SU-DHL-6 (cell line): ENCODE measurements at regions not wholly inside any gene's neighbourhood (a gene's known extent, or its start where the extent isn't known, plus 50 kb on each side); places are given as distances from the start of the nearest gene placed in this dataset.
"Not testable (repeated sequence)": the region's sequence is repeated elsewhere in the genome, so short reads cannot be mapped to it uniquely, and the experiment has no call there.

Experiments
- H2AFZ ChIP-seq: fragments of 200-600 bp; sonication (generic); 2 replicates; pipeline ENCODE4 v1.6.1; 2014; ENCODE audit warnings: low read depth, mild to moderate bottlenecking, moderate library complexity, mixed read lengths, antibody characterized with exemption, low read length; ENCODE audit not compliant: severe bottlenecking
- H3F3A ChIP-seq: fragments of 200-600 bp; shearing (Covaris generic); 2 replicates; pipeline ENCODE4 v1.6.0; 2016; ENCODE audit warnings: antibody characterized with exemption, mild to moderate bottlenecking; ENCODE audit not compliant: insufficient read depth
- H3K27ac ChIP-seq: fragments of 200-600 bp; sonication (generic); 2 replicates; pipeline ENCODE4 v1.5.1; 2016; ENCODE audit warnings: low read depth, mild to moderate bottlenecking, low read length, moderate library complexity, mixed read lengths
- H3K27me3 ChIP-seq: fragments of 200-600 bp; sonication (generic), shearing (Covaris generic); 2 replicates; pipeline ENCODE4 v1.6.0; 2014; ENCODE audit warnings: mild to moderate bottlenecking, low read length
- H3K36me3 ChIP-seq: fragments of 200-600 bp; sonication (generic); 2 replicates; pipeline ENCODE4 v1.6.1; 2014; ENCODE audit warnings: mild to moderate bottlenecking, low read length, mixed read lengths
- H3K4me2 ChIP-seq: fragments of 300-600, 200-600 bp; shearing (Covaris generic), sonication (generic); 2 replicates; pipeline ENCODE4 v1.6.0; 2014; ENCODE audit warnings: low read length, low read depth, mild to moderate bottlenecking; ENCODE audit not compliant: poor library complexity, severe bottlenecking
- H3K4me3 ChIP-seq: fragments of 200-600 bp; sonication (generic); 2 replicates; pipeline ENCODE4 v1.5.1; 2014; ENCODE audit warnings: antibody characterized with exemption, low read length, mild to moderate bottlenecking, mixed read lengths; ENCODE audit not compliant: insufficient read depth, poor library complexity, severe bottlenecking
- H3K79me2 ChIP-seq: fragments of 200-600 bp; sonication (generic); 2 replicates; pipeline ENCODE4 v1.6.1; 2014; ENCODE audit warnings: mild to moderate bottlenecking, low read length, moderate library complexity; ENCODE audit not compliant: insufficient read depth
- H3K9ac ChIP-seq: fragments of 200-600 bp; sonication (generic); 2 replicates; pipeline ENCODE4 v1.7.0; 2014; ENCODE audit warnings: mild to moderate bottlenecking, low read length
- H3K9me2 ChIP-seq: fragments of 200-600 bp; sonication (generic); replicated peaks from 2 replicates; pipeline ENCODE4 v1.6.1; 2014; ENCODE audit warnings: low read length; ENCODE audit not compliant: insufficient read depth
- H3K9me3 ChIP-seq: fragments of 200-600 bp; sonication (generic); 2 replicates; pipeline ENCODE4 v1.6.1; 2014; ENCODE audit warnings: low read length, mixed read lengths; ENCODE audit not compliant: insufficient read depth
- H4K20me1 ChIP-seq: fragments of 200-600 bp; sonication (generic); 2 replicates; pipeline ENCODE4 v1.6.1; 2014; ENCODE audit warnings: low read depth, mild to moderate bottlenecking, antibody characterized with exemption, low read length, moderate library complexity, mixed read lengths
- EZH2phosphoT487 ChIP-seq: fragments of 200-600 bp; sonication (generic), shearing (Covaris generic); conservative IDR thresholded peaks from 2 replicates; pipeline ENCODE4 v1.6.1; 2018; ENCODE audit warnings: mild to moderate bottlenecking, antibody characterized with exemption, low read length, moderate library complexity, mixed read lengths
- TF ChIP-seq, protein P1 (sequence below): fragments of 200-600 bp; sonication (generic); IDR thresholded peaks from one replicate; pipeline ENCODE4 v1.5.1; 2017; ENCODE audit warnings: antibody characterized with exemption, mild to moderate bottlenecking, low read length, moderate library complexity; ENCODE audit not compliant: insufficient read depth, poor library complexity, severe bottlenecking

DNA sequence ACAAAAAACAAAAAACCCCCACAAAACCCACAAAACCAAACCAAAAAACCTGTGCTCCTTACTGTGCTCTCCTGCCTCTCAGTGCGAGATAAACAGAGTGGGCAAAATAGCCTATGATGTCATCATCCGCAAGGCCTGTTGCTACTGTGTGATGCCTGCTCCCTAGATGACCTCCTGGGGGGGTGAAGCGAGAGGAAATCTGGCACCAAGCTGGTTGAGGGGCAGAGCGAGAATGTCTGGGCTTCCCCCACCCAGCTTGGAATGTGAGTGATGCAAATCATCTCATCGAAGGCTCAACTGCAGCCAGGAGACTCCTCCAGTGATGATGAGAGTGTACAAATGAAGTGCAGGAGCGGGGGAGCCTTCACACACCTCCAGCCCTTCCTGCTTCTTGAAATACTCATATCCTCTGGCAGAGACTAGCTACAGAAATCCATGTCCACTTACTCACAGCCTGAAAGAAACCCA is 57.7 kb upstream of the MAP4K3 start:
- Histone ChIP-seq H3K79me2 (no peaks in the 10 kb centered on the region), H2AFZ (no peak overlapping the region), H3K36me3 (no peaks in the 10 kb centered on the region), H3K9me2 (no peaks in the 10 kb centered on the region), H3F3A (peaks cover 4% of the 10 kb centered on the region; the same call in 1 of the 2 replicates), H3K4me3 (no peak overlapping the region), H3K27me3 (no peaks in the 10 kb centered on the region), H3K9ac (no peak overlapping the region), H4K20me1 (no peaks in the 10 kb centered on the region), H3K9me3 (no peaks in the 10 kb centered on the region), H3K27ac (no peak overlapping the region), H3K4me2 (no peak overlapping the region)
- TF ChIP-seq EZH2phosphoT487 = no peak
- TF ChIP-seq, protein P1, sequence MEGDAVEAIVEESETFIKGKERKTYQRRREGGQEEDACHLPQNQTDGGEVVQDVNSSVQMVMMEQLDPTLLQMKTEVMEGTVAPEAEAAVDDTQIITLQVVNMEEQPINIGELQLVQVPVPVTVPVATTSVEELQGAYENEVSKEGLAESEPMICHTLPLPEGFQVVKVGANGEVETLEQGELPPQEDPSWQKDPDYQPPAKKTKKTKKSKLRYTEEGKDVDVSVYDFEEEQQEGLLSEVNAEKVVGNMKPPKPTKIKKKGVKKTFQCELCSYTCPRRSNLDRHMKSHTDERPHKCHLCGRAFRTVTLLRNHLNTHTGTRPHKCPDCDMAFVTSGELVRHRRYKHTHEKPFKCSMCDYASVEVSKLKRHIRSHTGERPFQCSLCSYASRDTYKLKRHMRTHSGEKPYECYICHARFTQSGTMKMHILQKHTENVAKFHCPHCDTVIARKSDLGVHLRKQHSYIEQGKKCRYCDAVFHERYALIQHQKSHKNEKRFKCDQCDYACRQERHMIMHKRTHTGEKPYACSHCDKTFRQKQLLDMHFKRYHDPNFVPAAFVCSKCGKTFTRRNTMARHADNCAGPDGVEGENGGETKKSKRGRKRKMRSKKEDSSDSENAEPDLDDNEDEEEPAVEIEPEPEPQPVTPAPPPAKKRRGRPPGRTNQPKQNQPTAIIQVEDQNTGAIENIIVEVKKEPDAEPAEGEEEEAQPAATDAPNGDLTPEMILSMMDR = no peak

- H2AFZ ChIP-seq = no peak overlapping the region
- H4K20me1 ChIP-seq = no peaks in the 10 kb centered on the region
- H3K9me3 ChIP-seq = no peaks in the 10 kb centered on the region
- no peak overlapping the region for H3K27ac ChIP-seq
- no peaks in the 10 kb centered on the region for H3K36me3 ChIP-seq
- no peaks in the 10 kb centered on the region for H3F3A ChIP-seq
- no peaks in the 10 kb centered on the region for H3K9me2 ChIP-seq
- H3K9ac ChIP-seq = no peak overlapping the region
- H3K4me3 ChIP-seq = no peak overlapping the region
- no peak overlapping the region for H3K4me2 ChIP-seq
- H3K27me3 ChIP-seq = no peaks in the 10 kb centered on the region
- TF ChIP-seq, protein P1 = no peak
- no peak for TF ChIP-seq EZH2phosphoT487
- no peaks in the 10 kb centered on the region for H3K79me2 ChIP-seq
These were observed 60.2 kb upstream of the MAP4K3 start for GRCh38 chr2:39497082-39497801.

DNA sequence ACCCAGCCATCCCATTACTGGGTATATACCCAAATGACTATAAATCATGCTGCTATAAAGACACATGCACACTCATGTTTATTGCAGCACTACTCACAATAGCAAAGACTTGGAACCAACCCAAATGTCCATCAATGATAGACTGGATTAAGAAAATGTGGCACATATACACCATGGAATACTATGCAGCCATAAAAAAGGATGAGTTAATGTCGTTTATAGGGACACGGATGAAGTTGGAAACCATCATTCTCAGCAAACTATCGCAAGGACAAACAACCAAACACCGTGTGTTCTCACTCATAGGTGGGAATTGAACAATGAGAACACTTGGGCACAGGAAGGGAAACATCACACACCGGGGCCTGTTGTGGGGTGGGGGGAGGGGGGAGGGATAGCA is 61.1 kb upstream of the MAP4K3 start:
- H3K79me2 ChIP-seq = not testable (repeated sequence)

GRCh38 chr2:39498786-39499185 is 61.7 kb upstream of the MAP4K3 start:
- H3F3A ChIP-seq = no peaks in the 10 kb centered on the region
- no peak overlapping the region for H3K4me3 ChIP-seq
- H4K20me1 ChIP-seq = no peaks in the 10 kb centered on the region
- no peak overlapping the region for H3K9ac ChIP-seq
- no peaks in the 10 kb centered on the region for H3K36me3 ChIP-seq
- TF ChIP-seq EZH2phosphoT487 = no peak
- TF ChIP-seq, protein P1 = no peak
- no peaks in the 10 kb centered on the region for H3K27me3 ChIP-seq
- no peak overlapping the region for H3K4me2 ChIP-seq
- H3K9me2 ChIP-seq = no peaks in the 10 kb centered on the region
- no peaks in the 10 kb centered on the region for H3K9me3 ChIP-seq
- H2AFZ ChIP-seq = no peak overlapping the region
- no peaks in the 10 kb centered on the region for H3K79me2 ChIP-seq
- no peak overlapping the region for H3K27ac ChIP-seq

More for the DNA sequence above, 61.1 kb upstream of the MAP4K3 start:
- not testable (repeated sequence) for H3K9me2 ChIP-seq, H4K20me1 ChIP-seq, H2AFZ ChIP-seq, H3K27ac ChIP-seq, H3K9ac ChIP-seq, H3K4me2 ChIP-seq, H3K36me3 ChIP-seq, H3K4me3 ChIP-seq, H3K27me3 ChIP-seq, H3K9me3 ChIP-seq, H3F3A ChIP-seq
